Endothelial cell of umbilical vein (primary cell): ENCODE measurements at regions not wholly inside any gene's neighbourhood (a gene's known extent, or its start where the extent isn't known, plus 50 kb on each side); places are given as distances from the start of the nearest gene placed in this dataset.

Source experiments
- BruUV-seq: library from RNA; stranded (reverse); fragments of 400-500 nt; replicated peaks from 2 replicates; lab custom pipeline; 2021; lab: Mats Ljungman, UMichigan
- CTCF ChIA-PET: fragments of 300-600, 350-600 bp; sonication (Branson Sonifier 250); formaldehyde crosslinking; loops from one replicate; lab custom pipeline; 2021; ENCODE audit warnings: antibody characterized with exemption, inconsistent platforms; lab: Charles Lee
- POLR2A ChIA-PET: fragments of 300-600, 350-600 bp; sonication (Branson Sonifier 250); formaldehyde crosslinking; loops from one replicate; lab custom pipeline; 2021; ENCODE audit warnings: antibody characterized with exemption, inconsistent platforms; lab: Charles Lee
- DNase-seq: peaks from one replicate; pipeline ENCODE4 v3.0.0-alpha.2; 2011; ENCODE audit warnings: low read depth, low spot score
- FAIRE-seq: peaks from 2 replicates; lab custom pipeline; 2011; peaks lifted over from hg19 to GRCh38; lab: Jason Lieb, UNC
- H2AFZ ChIP-seq: 2 replicates; pipeline ENCODE4 v1.6.0; 2012; ENCODE audit warnings: low read depth, low read length, control low read depth, inconsistent platforms
- H3K27ac ChIP-seq: 2 replicates; pipeline ENCODE4 v1.5.1; 2011; ENCODE audit warnings: low read depth, mild to moderate bottlenecking, control low read depth, low read length, moderate library complexity; ENCODE audit not compliant: insufficient read depth
- H3K27me3 ChIP-seq, 2 experiments: 2 replicates each; pipeline versions ENCODE4 v1.6.0 to v1.6.1; 2011; ENCODE audit warnings: low read length in 2 of 2, mixed read lengths in 1 of 2; ENCODE audit not compliant: control insufficient read depth in 2 of 2, insufficient read depth in 2 of 2
- H3K36me3 ChIP-seq, 2 experiments: 2 replicates in 1 of 2; 3 replicates in 1 of 2; pipeline ENCODE4 v1.5.1; 2011; ENCODE audit warnings: low read length in 2 of 2, mild to moderate bottlenecking in 1 of 2, moderate library complexity in 1 of 2; ENCODE audit not compliant: control insufficient read depth in 2 of 2, insufficient read depth in 2 of 2; ENCODE audit errors: extremely low read depth in 1 of 2
- H3K4me1 ChIP-seq: 3 replicates; pipeline ENCODE4 v1.5.1; 2011; ENCODE audit warnings: mild to moderate bottlenecking, low read length; ENCODE audit not compliant: control insufficient read depth, insufficient read depth; ENCODE audit errors: extremely low read depth
- H3K4me2 ChIP-seq: 2 replicates; pipeline ENCODE4 v1.6.1; 2011; ENCODE audit warnings: low read length, control low read depth, mixed read lengths; ENCODE audit not compliant: insufficient read depth
- H3K4me3 ChIP-seq, 3 experiments: fragments of 200-600 bp in 1 of 3; sonication (generic), shearing (Covaris generic) in 1 of 3; replicated peaks in 1 of 3; 2 replicates each; pipeline ENCODE4 v1.5.1; 2011 to 2016; ENCODE audit warnings: control low read depth in 3 of 3, low read length in 3 of 3, mild to moderate bottlenecking in 2 of 3, inconsistent platforms in 1 of 3, low read depth in 1 of 3, moderate library complexity in 1 of 3; ENCODE audit not compliant: insufficient read depth in 1 of 3
- H3K79me2 ChIP-seq: 2 replicates; pipeline ENCODE4 v1.6.0; 2012; ENCODE audit warnings: low read length, inconsistent platforms; ENCODE audit not compliant: control insufficient read depth, insufficient read depth
- H3K9ac ChIP-seq: replicated peaks from 2 replicates; pipeline ENCODE3; 2011; ENCODE audit warnings: low read length, control low read depth; ENCODE audit not compliant: insufficient read depth; ENCODE audit errors: extremely low read depth
- H3K9me1 ChIP-seq: replicated peaks from 3 replicates; pipeline ENCODE4 v1.6.0; 2011; ENCODE audit warnings: mild to moderate bottlenecking, low read length; ENCODE audit not compliant: control insufficient read depth, insufficient read depth; ENCODE audit errors: extremely low read depth
- H3K9me3 ChIP-seq: replicated peaks from 2 replicates; pipeline ENCODE4 v1.5.1; 2012; ENCODE audit warnings: low read length, inconsistent platforms; ENCODE audit not compliant: control insufficient read depth, insufficient read depth
- H4K20me1 ChIP-seq: replicated peaks from 2 replicates; pipeline ENCODE3; 2011; ENCODE audit warnings: mild to moderate bottlenecking, low read length; ENCODE audit not compliant: control insufficient read depth, insufficient read depth; ENCODE audit errors: extremely low read depth
- EZH2 ChIP-seq: IDR thresholded peaks from 2 replicates; pipeline ENCODE4 v1.6.1; 2012; ENCODE audit warnings: borderline replicate concordance, low read depth, mild to moderate bottlenecking, moderate library complexity, low read length, inconsistent platforms; ENCODE audit not compliant: severe bottlenecking
- FOS ChIP-seq: IDR thresholded peaks from 2 replicates; pipeline ENCODE4 v1.6.1; 2011; ENCODE audit warnings: mild to moderate bottlenecking, low read length, moderate library complexity, borderline replicate concordance; ENCODE audit not compliant: insufficient read depth
- GATA2 ChIP-seq: IDR thresholded peaks from 2 replicates; pipeline ENCODE4 v1.7.0; 2011; ENCODE audit warnings: low read depth, mild to moderate bottlenecking, moderate library complexity, mixed read lengths, low read length; ENCODE audit not compliant: insufficient read length, insufficient read depth
- JUN ChIP-seq: IDR thresholded peaks from 2 replicates; pipeline ENCODE4 v1.6.1; 2011; ENCODE audit warnings: borderline replicate concordance, low read depth; ENCODE audit not compliant: insufficient read length, insufficient read depth
- MYC ChIP-seq: IDR thresholded peaks from one replicate; pipeline ENCODE4 v1.6.1; 2011; ENCODE audit warnings: mild to moderate bottlenecking, low read depth, low read length
- POLR2A ChIP-seq: IDR thresholded peaks from 2 replicates; pipeline ENCODE4 v1.6.1; 2012; ENCODE audit warnings: low read depth, mild to moderate bottlenecking, control low read depth, low read length
- POLR2AphosphoS5 ChIP-seq: IDR thresholded peaks from 2 replicates; pipeline ENCODE4 v1.6.1; 2012; ENCODE audit warnings: low read depth, mild to moderate bottlenecking, control low read depth, low read length, moderate library complexity; ENCODE audit not compliant: insufficient read depth
- dilution Hi-C: fragments of 300-500 bp; cut with MboI; formaldehyde crosslinking; loops from one replicate; pipeline ENCODE4 v1.15.0; 2019; ENCODE audit warnings: low sequenced_read_pairs; ENCODE audit not compliant: extremely low pct_ligation_motif_present
- intact Hi-C: fragments of 100-400 bp; cut with micrococcal nuclease; formaldehyde crosslinking; loops from one replicate; pipeline ENCODE4 v1.10.0; 2022
- TF ChIP-seq, protein P1 (sequence below): IDR thresholded peaks from 2 replicates; pipeline ENCODE4 v1.6.1; 2011; ENCODE audit not compliant: insufficient read depth, insufficient read length
- TF ChIP-seq, protein P2 (sequence below), 2 donors: IDR thresholded peaks; 1 replicate in 1 of 2; 2 replicates in 1 of 2; pipeline ENCODE4 v1.5.1; 2011; ENCODE audit warnings: low read length in 2 of 2, mild to moderate bottlenecking in 2 of 2, moderate library complexity in 2 of 2, control low read depth in 1 of 2, inconsistent platforms in 1 of 2, low read depth in 1 of 2; ENCODE audit not compliant: insufficient read depth in 1 of 2; ENCODE audit errors: extremely low read depth in 1 of 2

DNA sequence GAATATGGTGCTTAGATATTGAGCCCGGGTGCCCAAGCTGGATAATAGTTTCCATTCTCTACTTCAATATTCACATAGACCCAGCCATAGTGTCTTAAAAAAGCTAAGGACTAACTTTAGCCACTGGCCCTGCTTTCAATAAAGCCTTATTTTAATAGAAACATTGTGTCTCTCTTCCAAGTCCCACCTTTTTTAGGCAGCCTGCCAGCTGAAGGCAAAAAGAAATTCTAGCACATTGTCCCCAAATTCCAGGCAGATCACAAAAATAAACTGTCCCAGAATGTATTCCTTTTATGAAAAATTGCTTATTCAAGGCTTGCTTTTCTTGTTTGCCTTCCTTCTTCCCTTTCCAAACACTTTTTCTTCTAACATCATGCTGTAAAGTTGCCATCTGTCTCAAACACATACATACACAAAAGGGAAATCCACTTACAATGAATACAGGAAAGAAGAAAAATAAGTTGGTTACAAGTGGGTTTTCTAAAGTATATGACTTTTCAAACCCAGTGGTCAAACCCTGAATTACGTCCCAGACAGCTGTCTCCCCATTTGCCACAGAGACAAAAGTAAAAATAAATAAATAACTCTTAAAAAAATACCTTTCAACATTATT lies 778.5 kb downstream of the BCL11A start:
- ChIA-PET POLR2A (no interaction called here), CTCF (no interaction called here)
- no TSS peak for BruUV-seq

DNA sequence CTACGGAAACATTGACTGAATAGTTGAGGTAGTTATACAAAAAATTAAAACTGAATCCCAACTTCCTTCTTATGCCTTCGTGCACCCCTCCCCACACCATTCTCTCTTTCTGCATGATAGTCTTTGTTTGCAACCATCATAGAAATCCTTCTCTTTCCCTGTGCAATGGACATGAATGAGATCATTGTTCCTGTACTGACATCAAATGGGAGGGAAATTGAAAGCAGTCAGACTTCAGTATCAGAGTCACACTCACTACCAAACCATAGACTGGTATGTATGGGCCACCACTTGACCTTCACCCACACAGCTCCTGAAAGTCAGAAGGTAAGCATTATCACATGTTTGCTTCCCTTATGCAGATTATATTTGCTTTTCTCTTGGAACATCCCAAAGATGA lies 782.8 kb downstream of the BCL11A start:
- H3K4me1 ChIP-seq, result no peaks in the 10 kb centered on the region
- dilution Hi-C loops, result no loop called here
- CTCF ChIA-PET, result no interaction called here
- TF ChIP-seq FOS, result no peak
- TF ChIP-seq POLR2A, result no peak
- no peak for TF ChIP-seq JUN
- no peak for TF ChIP-seq EZH2
- TF ChIP-seq, protein P1, sequence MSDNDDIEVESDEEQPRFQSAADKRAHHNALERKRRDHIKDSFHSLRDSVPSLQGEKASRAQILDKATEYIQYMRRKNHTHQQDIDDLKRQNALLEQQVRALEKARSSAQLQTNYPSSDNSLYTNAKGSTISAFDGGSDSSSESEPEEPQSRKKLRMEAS, result no peak
- TF ChIP-seq, protein P2, sequence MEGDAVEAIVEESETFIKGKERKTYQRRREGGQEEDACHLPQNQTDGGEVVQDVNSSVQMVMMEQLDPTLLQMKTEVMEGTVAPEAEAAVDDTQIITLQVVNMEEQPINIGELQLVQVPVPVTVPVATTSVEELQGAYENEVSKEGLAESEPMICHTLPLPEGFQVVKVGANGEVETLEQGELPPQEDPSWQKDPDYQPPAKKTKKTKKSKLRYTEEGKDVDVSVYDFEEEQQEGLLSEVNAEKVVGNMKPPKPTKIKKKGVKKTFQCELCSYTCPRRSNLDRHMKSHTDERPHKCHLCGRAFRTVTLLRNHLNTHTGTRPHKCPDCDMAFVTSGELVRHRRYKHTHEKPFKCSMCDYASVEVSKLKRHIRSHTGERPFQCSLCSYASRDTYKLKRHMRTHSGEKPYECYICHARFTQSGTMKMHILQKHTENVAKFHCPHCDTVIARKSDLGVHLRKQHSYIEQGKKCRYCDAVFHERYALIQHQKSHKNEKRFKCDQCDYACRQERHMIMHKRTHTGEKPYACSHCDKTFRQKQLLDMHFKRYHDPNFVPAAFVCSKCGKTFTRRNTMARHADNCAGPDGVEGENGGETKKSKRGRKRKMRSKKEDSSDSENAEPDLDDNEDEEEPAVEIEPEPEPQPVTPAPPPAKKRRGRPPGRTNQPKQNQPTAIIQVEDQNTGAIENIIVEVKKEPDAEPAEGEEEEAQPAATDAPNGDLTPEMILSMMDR (IDR thresholded peaks at IDR 0.05; ENCODE audit: extremely low read depth in 1 of 2, insufficient read depth in 1 of 2, low read depth in 1 of 2, low read length in 2 of 2), result no peak
- TF ChIP-seq MYC, result no peak
- H3K27ac ChIP-seq, result no peak overlapping the region
- H3K4me2 ChIP-seq, result no peak overlapping the region
- H3K27me3 ChIP-seq, result no peaks in the 10 kb centered on the region
- H4K20me1 ChIP-seq, result no peaks in the 10 kb centered on the region
- POLR2A ChIA-PET, result no interaction called here
- H2AFZ ChIP-seq, result no peak overlapping the region
- FAIRE-seq (no peak), DNase-seq (no peak)
- BruUV-seq, result no TSS peak
- no peak overlapping the region for H3K4me3 ChIP-seq
- H3K9me3 ChIP-seq, result no peaks in the 10 kb centered on the region
- H3K9ac ChIP-seq, result no peak overlapping the region
- intact Hi-C loops, result no loop called here
- no peaks in the 10 kb centered on the region for H3K36me3 ChIP-seq
- H3K9me1 ChIP-seq, result no peaks in the 10 kb centered on the region
- H3K79me2 ChIP-seq, result no peaks in the 10 kb centered on the region

More for the DNA sequence above, 778.5 kb downstream of the BCL11A start:
- dilution Hi-C loops (no loop called here), intact Hi-C loops (no loop called here)
- no peaks in the 10 kb centered on the region for H3K9me1 ChIP-seq
- H3K4me2 ChIP-seq, result no peak overlapping the region
- DNase-seq (no peak), FAIRE-seq (no peak)
- no peak overlapping the region for H3K9ac ChIP-seq
- H3K4me3 ChIP-seq, result no peak overlapping the region
- no peaks in the 10 kb centered on the region for H3K4me1 ChIP-seq
- no peak overlapping the region for H2AFZ ChIP-seq
- H3K36me3 ChIP-seq, result no peaks in the 10 kb centered on the region
- no peaks in the 10 kb centered on the region for H3K79me2 ChIP-seq
- H3K27ac ChIP-seq, result no peak overlapping the region
- TF ChIP-seq GATA2 (no peak), FOS (no peak), EZH2 (no peak), POLR2A (no peak), POLR2AphosphoS5 (no peak)
- TF ChIP-seq, protein P2 (IDR thresholded peaks at IDR 0.05; ENCODE audit: extremely low read depth in 1 of 2, insufficient read depth in 1 of 2, low read depth in 1 of 2, low read length in 2 of 2), result no peak
- H3K27me3 ChIP-seq, result no peaks in the 10 kb centered on the region
- no peaks in the 10 kb centered on the region for H4K20me1 ChIP-seq
- H3K9me3 ChIP-seq, result no peaks in the 10 kb centered on the region
